ENCODE measurements at regions not wholly inside any gene's neighbourhood (a gene's known extent, or its start where the extent isn't known, plus 50 kb on each side); places are given as distances from the start of the nearest gene placed in this dataset.

DNA sequence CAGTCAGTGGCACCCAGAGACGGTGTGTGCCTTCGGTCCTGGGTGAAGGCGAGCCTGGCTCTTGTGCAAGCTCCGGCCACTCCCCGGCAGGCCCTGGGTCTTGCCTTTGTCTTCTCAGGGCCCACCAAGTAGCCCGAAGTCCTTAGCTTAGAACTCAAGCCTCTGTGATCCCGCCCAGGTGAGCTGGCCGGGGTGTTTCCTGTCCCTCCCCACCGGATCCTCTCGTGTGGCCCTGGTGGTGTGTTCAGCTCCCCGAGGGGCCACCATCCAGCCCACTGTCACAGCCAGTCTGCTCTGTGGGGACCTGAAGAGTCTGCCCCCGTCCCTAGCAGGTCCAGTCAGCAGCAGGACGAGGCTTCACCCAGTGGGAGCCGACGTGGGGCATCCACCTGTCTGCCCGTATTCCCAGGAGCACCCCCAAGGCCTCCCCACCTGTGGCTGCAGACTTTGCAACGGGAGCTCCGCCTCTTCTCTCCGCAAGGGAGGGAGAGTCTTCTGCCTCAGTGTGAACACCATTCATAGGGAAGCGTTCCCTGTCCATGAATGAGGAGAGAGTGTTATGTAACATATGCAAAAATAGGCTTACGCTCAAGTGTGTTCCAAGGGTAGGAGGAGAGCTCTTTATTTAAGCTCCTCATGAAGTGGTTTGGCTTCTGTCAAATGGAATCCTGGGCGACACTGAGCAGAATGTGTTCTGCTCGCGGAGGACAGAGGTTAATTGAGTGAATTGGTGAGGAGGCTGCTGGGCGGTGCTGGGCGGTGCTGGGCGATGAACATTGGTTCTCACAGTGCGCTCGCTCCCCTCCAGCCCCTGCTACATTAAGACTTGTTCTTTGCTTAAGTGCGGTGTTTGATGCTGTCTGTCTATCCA, 108.9 kb downstream of the CRYAA start:
- no peak for DNase-seq (ENCODE audit: low read depth in 1 of 2, low spot score in 1 of 2)
- Histone ChIP-seq H3K4me3 (replicated peaks; ENCODE audit: insufficient read depth, low read length) (no peak overlapping the region), H3K27ac (replicated peaks) (no peak overlapping the region), H3K27me3 (ENCODE audit: insufficient read depth, poor library complexity, severe bottlenecking) (peaks cover 2% of the 10 kb centered on the region)
- TF ChIP-seq SPI1 (IDR thresholded peaks at IDR 0.05; ENCODE audit: borderline replicate concordance, low read depth) (no peak), REST (IDR thresholded peaks at IDR 0.05; ENCODE audit: insufficient replicate concordance, low read depth) (no peak), POLR2AphosphoS5 (IDR thresholded peaks at IDR 0.05; ENCODE audit: low read depth) (no peak), GABPA (IDR thresholded peaks at IDR 0.05; ENCODE audit: low read depth) (no peak)
- TF ChIP-seq, protein P1, sequence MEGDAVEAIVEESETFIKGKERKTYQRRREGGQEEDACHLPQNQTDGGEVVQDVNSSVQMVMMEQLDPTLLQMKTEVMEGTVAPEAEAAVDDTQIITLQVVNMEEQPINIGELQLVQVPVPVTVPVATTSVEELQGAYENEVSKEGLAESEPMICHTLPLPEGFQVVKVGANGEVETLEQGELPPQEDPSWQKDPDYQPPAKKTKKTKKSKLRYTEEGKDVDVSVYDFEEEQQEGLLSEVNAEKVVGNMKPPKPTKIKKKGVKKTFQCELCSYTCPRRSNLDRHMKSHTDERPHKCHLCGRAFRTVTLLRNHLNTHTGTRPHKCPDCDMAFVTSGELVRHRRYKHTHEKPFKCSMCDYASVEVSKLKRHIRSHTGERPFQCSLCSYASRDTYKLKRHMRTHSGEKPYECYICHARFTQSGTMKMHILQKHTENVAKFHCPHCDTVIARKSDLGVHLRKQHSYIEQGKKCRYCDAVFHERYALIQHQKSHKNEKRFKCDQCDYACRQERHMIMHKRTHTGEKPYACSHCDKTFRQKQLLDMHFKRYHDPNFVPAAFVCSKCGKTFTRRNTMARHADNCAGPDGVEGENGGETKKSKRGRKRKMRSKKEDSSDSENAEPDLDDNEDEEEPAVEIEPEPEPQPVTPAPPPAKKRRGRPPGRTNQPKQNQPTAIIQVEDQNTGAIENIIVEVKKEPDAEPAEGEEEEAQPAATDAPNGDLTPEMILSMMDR (IDR thresholded peaks at IDR 0.05; ENCODE audit: insufficient read depth, low read length): no peak

DNA sequence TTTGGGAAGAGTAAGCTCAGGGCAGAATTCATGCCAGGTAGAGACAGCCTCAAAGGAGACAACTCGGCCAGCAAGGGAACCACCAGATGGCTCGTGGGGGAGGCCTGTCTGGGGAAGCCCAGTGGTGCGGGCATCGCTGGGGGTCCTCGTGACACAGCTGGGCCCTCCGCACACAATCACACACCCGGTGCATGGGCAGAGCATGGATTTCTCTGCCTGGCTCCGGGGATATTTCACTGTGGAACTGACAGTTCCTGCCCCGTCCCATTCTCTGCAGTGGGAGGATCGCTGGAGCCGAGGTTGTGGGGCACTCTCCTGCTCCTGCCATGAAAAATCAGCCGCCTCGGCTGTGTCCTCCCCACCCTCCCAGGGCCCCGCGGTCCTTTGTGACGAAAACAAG, 108.0 kb downstream of the CRYAA start:
- TF ChIP-seq SPI1 (IDR thresholded peaks at IDR 0.05; ENCODE audit: borderline replicate concordance, low read depth) (no peak), POLR2AphosphoS5 (IDR thresholded peaks at IDR 0.05; ENCODE audit: low read depth) (no peak), REST (IDR thresholded peaks at IDR 0.05; ENCODE audit: insufficient replicate concordance, low read depth) (no peak), GABPA (IDR thresholded peaks at IDR 0.05; ENCODE audit: low read depth) (no peak)
- TF ChIP-seq, protein P1 (IDR thresholded peaks at IDR 0.05; ENCODE audit: insufficient read depth, low read length): no peak
- H3K27ac ChIP-seq (replicated peaks): no peak overlapping the region
- peaks cover 2% of the 10 kb centered on the region for H3K27me3 ChIP-seq (ENCODE audit: insufficient read depth, poor library complexity, severe bottlenecking)
- H3K4me3 ChIP-seq (replicated peaks; ENCODE audit: insufficient read depth, low read length): no peak overlapping the region
- no peak for DNase-seq (ENCODE audit: low read depth in 1 of 2, low spot score in 1 of 2)

DNA sequence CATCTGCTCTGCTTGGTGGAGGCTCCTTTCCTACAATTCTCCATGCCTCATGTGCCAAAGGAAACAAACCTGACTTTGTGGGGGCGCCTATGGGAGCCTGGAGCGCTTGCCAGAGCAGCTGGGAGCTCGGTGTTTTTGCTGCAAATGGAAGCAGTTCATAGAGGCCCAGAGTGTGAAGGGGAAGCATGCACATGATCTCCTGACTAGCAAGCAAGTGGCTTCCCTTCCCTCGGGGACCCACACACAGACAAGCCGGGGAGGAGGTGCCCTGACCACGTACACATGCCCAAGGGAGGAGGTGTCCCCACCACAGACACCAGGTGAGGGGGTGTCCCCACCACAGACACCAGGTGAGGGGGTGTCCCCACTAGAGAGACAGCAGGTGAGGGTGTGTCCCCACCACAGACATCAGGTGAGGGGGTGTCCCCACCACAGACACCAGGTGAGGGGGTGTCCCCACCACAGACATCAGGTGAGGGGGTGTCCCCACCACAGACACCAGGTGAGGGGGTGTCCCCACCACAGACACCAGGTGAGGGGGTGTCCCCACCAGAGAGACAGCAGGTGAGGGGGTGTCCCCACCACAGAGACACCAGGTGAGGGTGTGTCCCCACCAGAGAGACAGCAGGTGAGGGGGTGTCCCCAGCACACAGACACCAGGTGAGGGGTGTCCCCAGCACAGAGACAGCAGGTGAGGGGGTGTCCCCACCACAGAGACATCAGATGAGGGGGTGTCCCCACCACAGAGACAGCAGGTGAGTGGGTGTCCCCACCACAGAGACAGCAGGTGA, 106.8 kb downstream of the CRYAA start:
- peaks cover 2% of the 10 kb centered on the region for H3K27me3 ChIP-seq (ENCODE audit: insufficient read depth, poor library complexity, severe bottlenecking)
- H3K27ac ChIP-seq (replicated peaks): no peak overlapping the region
- DNase-seq (ENCODE audit: low read depth in 1 of 2, low spot score in 1 of 2): no peak
- TF ChIP-seq, protein P1 (IDR thresholded peaks at IDR 0.05; ENCODE audit: insufficient read depth, low read length): no peak
- H3K4me3 ChIP-seq (replicated peaks; ENCODE audit: insufficient read depth, low read length): no peak overlapping the region
